Panc1 (cell line): ENCODE measurements at regions not wholly inside any gene's neighbourhood (a gene's known extent, or its start where the extent isn't known, plus 50 kb on each side); places are given as distances from the start of the nearest gene placed in this dataset.

Experiments used
- ATAC-seq: fragments of 200-7000 bp; cut with Tn5 transposase; 2 replicates; pipeline ENCODE4 v1.9.1; 2020; ENCODE audit warnings: mild to moderate bottlenecking, moderate library complexity
- BruUV-seq: library from RNA; stranded (reverse); fragments of 400-500 nt; replicated peaks from 2 replicates; lab custom pipeline; 2021; lab: Mats Ljungman, UMichigan
- CTCF ChIA-PET: fragments of 300-600 bp; sonication (Branson Sonifier 250); formaldehyde crosslinking; loops from one replicate; lab custom pipeline; 2022; ENCODE audit warnings: antibody characterized with exemption; lab: Charles Lee
- POLR2A ChIA-PET: fragments of 300-600 bp; sonication (Branson Sonifier 250); formaldehyde crosslinking; loops from one replicate; lab custom pipeline; 2022; ENCODE audit warnings: antibody characterized with exemption; lab: Charles Lee
- DNase-seq: peaks from one replicate; pipeline ENCODE4 v3.0.0-alpha.2; 2010; ENCODE audit warnings: low read depth, low spot score
- H3K27ac ChIP-seq: 2 replicates; pipeline ENCODE4 v1.5.1; 2011; ENCODE audit warnings: mild to moderate bottlenecking, low read length, inconsistent platforms
- H3K27me3 ChIP-seq: fragments of 200-500 bp; sonication (Bioruptor generic); 2 replicates; pipeline ENCODE4 v1.6.0; 2014; ENCODE audit warnings: low read length, inconsistent platforms; ENCODE audit not compliant: control insufficient read depth, insufficient read depth
- H3K36me3 ChIP-seq: fragments of 200-500 bp; sonication (Bioruptor generic); 2 replicates; pipeline ENCODE4 v1.5.1; 2014; ENCODE audit warnings: inconsistent platforms, mild to moderate bottlenecking, low read length, moderate library complexity; ENCODE audit not compliant: control insufficient read depth, insufficient read depth
- H3K4me1 ChIP-seq: 2 replicates; pipeline ENCODE4 v1.5.1; 2011; ENCODE audit warnings: inconsistent platforms, mild to moderate bottlenecking, low read length, moderate library complexity; ENCODE audit not compliant: control insufficient read depth, insufficient read depth
- H3K4me3 ChIP-seq, 2 experiments: 2 replicates each; pipeline ENCODE4 v1.5.1; 2011 to 2012; ENCODE audit warnings: low read depth in 2 of 2, low read length in 2 of 2, mild to moderate bottlenecking in 2 of 2, inconsistent platforms in 1 of 2, moderate library complexity in 1 of 2
- H3K9me3 ChIP-seq: fragments of 200-500 bp; sonication (Bioruptor generic); 2 replicates; pipeline ENCODE4 v1.5.1; 2014; ENCODE audit warnings: low read depth, mild to moderate bottlenecking, inconsistent platforms, low read length, moderate library complexity; ENCODE audit not compliant: control insufficient read depth, insufficient read depth
- CTCF ChIP-seq: fragments of 450-650 bp; IDR thresholded peaks from 2 replicates; pipeline ENCODE4 v1.5.1; 2017; ENCODE audit warnings: mild to moderate bottlenecking
- POLR2AphosphoS5 ChIP-seq: IDR thresholded peaks from 2 replicates; pipeline ENCODE4 v1.6.1; 2012; ENCODE audit warnings: mild to moderate bottlenecking, low read depth, low read length, moderate library complexity
- REST ChIP-seq, 2 experiments: IDR thresholded peaks; 2 replicates each; pipeline ENCODE4 v1.6.1; 2011 to 2012; ENCODE audit warnings: low read depth in 2 of 2, control low read depth in 1 of 2, low read length in 1 of 2, mild to moderate bottlenecking in 1 of 2, moderate library complexity in 1 of 2; ENCODE audit not compliant: insufficient read depth in 1 of 2
- SIN3A ChIP-seq: IDR thresholded peaks from 2 replicates; pipeline ENCODE4 v1.6.1; 2012; ENCODE audit warnings: low read depth, mild to moderate bottlenecking, low read length, moderate library complexity, borderline replicate concordance; ENCODE audit not compliant: insufficient read depth
- TCF7L2 ChIP-seq: IDR thresholded peaks from 2 replicates; pipeline ENCODE4 v1.6.1; 2011; ENCODE audit warnings: mild to moderate bottlenecking, low read depth, low read length, inconsistent platforms
- in situ Hi-C: cut with HindIII; loops from 2 replicates; pipeline ENCODE4 v1.10.0; 2016; ENCODE audit warnings: low sequenced_read_pairs, low pct_unique_long_range_greater_than_20kb
- intact Hi-C: fragments of 100-400 bp; cut with micrococcal nuclease; formaldehyde crosslinking; loops from one replicate; pipeline ENCODE4 v1.10.0; 2022; ENCODE audit not compliant: unreplicated experiment

GRCh38 chr12:60210756-60211155 lies 614.9 kb downstream of the SLC16A7 start:
- in situ Hi-C loops (no loop called here), intact Hi-C loops (no loop called here)
- no peak overlapping the region for H3K27ac ChIP-seq
- no TSS peak for BruUV-seq
- no peaks in the 10 kb centered on the region for H3K4me1 ChIP-seq
- ChIA-PET CTCF (no interaction called here), POLR2A (interaction anchor here (0.5 kb wide), 1 partner anchor 1848 kb away, joined by 6 read pairs; no protein-coding TSS in a partner anchor)
- ATAC-seq: no peak
- TF ChIP-seq REST (IDR thresholded peaks at IDR 0.05; ENCODE audit: insufficient read depth in 1 of 2, low read depth in 2 of 2, low read length in 1 of 2) (no peak), POLR2AphosphoS5 (no peak), CTCF (no peak), TCF7L2 (no peak), SIN3A (no peak)
- no peaks in the 10 kb centered on the region for H3K27me3 ChIP-seq
- H3K4me3 ChIP-seq: no peak overlapping the region
- no peaks in the 10 kb centered on the region for H3K9me3 ChIP-seq
- H3K36me3 ChIP-seq: no peaks in the 10 kb centered on the region
- DNase-seq: no peak

GRCh38 chr12:60211244-60211643 lies 615.4 kb downstream of the SLC16A7 start:
- DNase-seq (no peak), ATAC-seq (no peak)
- H3K27me3 ChIP-seq: no peaks in the 10 kb centered on the region
- intact Hi-C loops: no loop called here
- H3K4me3 ChIP-seq: no peak overlapping the region
- H3K27ac ChIP-seq: no peak overlapping the region
- no peaks in the 10 kb centered on the region for H3K4me1 ChIP-seq
- in situ Hi-C loops: no loop called here
- TF ChIP-seq CTCF (no peak), TCF7L2 (no peak), POLR2AphosphoS5 (no peak)
- H3K9me3 ChIP-seq: no peaks in the 10 kb centered on the region
- no TSS peak for BruUV-seq
- H3K36me3 ChIP-seq: no peaks in the 10 kb centered on the region
- ChIA-PET CTCF (no interaction called here), POLR2A (interaction anchor here (0.5 kb wide), 1 partner anchor 1848 kb away, joined by 6 read pairs; no protein-coding TSS in a partner anchor)
